ENCODE measurements at regions not wholly inside any gene's neighbourhood (a gene's known extent, or its start where the extent isn't known, plus 50 kb on each side); places are given as distances from the start of the nearest gene placed in this dataset.

DNA sequence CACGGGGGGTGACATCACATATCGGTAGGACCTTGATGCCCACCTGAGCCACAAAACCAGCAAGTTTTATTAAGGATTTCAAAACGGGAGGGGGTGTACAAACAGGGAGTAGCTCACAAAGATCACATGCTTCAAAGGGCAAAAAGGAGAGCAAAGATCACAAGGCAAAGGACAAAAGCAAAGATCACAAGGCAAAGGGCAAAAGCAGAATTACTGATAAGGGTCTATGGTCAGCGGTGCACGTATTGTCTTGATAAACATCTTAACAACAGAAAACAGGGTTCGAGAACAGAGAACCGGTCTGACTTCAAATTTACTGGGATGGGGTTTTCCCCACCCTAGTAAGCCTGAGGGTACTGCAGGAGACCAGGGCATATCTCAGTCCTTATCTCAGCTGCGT lies 143.5 kb upstream of the LPP start:
- Histone ChIP-seq H3K36me3 (ENCODE audit: control insufficient read depth in 4 of 4, insufficient read depth in 3 of 4, low read depth in 1 of 4, low read length in 3 of 4) (no peaks in the 10 kb centered on the region), H3K4me1 (ENCODE audit: control insufficient read depth in 4 of 4, insufficient read depth in 4 of 4, low read length in 3 of 4) (peaks cover 0 to 1% (median 0%) of the 10 kb centered on the region in 4 donors), H3K9me3 (ENCODE audit: control insufficient read depth in 4 of 4, low read length in 3 of 4) (peaks cover 0 to 9% (median 0%) of the 10 kb centered on the region in 4 donors), H3K4me3 (ENCODE audit: low read depth in 1 of 3, low read length in 3 of 3) (no peak overlapping the region), H3K27ac (ENCODE audit: low read depth in 1 of 2, low read length in 2 of 2) (no peak overlapping the region), H3K27me3 (ENCODE audit: control insufficient read depth in 4 of 4, insufficient read depth in 4 of 4, low read length in 3 of 4) (no peaks in the 10 kb centered on the region), H3K9ac (ENCODE audit: low read depth in 1 of 2, low read length in 2 of 2) (no peak overlapping the region)
- 72% methylated on average over 8 of the region's 8 CpGs for WGBS
- TF ChIP-seq HNF4G (IDR thresholded peaks at IDR 0.05) = peak; percentile 25
- no peak for TF ChIP-seq SP1 (IDR thresholded peaks at IDR 0.05)
- TF ChIP-seq HNF4A (conservative IDR thresholded peaks at IDR 0.05) = peak; percentile 58 to 78
- DNase-seq (ENCODE audit: low spot score) = no peak

GRCh38 chr3:188019727-188020126 lies 134.2 kb upstream of the LPP start:
- no peaks in the 10 kb centered on the region for H3K9me3 ChIP-seq (ENCODE audit: control insufficient read depth in 4 of 4, low read length in 3 of 4)
- H3K36me3 ChIP-seq (ENCODE audit: control insufficient read depth in 4 of 4, insufficient read depth in 3 of 4, low read depth in 1 of 4, low read length in 3 of 4) = no peaks in the 10 kb centered on the region
- DNase-seq (ENCODE audit: low spot score) = no peak
- peaks cover 0 to 7% (median 2%) of the 10 kb centered on the region in 4 donors for H3K4me1 ChIP-seq (ENCODE audit: control insufficient read depth in 4 of 4, insufficient read depth in 4 of 4, low read length in 3 of 4)
- TF ChIP-seq CTCF (IDR thresholded peaks at IDR 0.05; ENCODE audit: low read depth, low read length, missing input control) = no peak
- TF ChIP-seq YY1 (IDR thresholded peaks at IDR 0.05) = no peak
- TF ChIP-seq FOXA2 (IDR thresholded peaks at IDR 0.05) = no peak
- TF ChIP-seq NR2F2 (IDR thresholded peaks at IDR 0.05) = no peak
- TF ChIP-seq REST (IDR thresholded peaks at IDR 0.05) = no peak
- TF ChIP-seq RAD21 (IDR thresholded peaks at IDR 0.05) = no peak
- TF ChIP-seq HNF4A (conservative IDR thresholded peaks at IDR 0.05) = no peak
- TF ChIP-seq, protein P1, sequence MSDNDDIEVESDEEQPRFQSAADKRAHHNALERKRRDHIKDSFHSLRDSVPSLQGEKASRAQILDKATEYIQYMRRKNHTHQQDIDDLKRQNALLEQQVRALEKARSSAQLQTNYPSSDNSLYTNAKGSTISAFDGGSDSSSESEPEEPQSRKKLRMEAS (IDR thresholded peaks at IDR 0.05) = no peak
- TF ChIP-seq EGR1 (IDR thresholded peaks at IDR 0.05; ENCODE audit: low read depth in 2 of 2) = no peak
- no peak overlapping the region for H3K27ac ChIP-seq (ENCODE audit: low read depth in 1 of 2, low read length in 2 of 2)
- H3K27me3 ChIP-seq (ENCODE audit: control insufficient read depth in 4 of 4, insufficient read depth in 4 of 4, low read length in 3 of 4) = no peaks in the 10 kb centered on the region
- no peak overlapping the region for H3K4me3 ChIP-seq (ENCODE audit: low read depth in 1 of 3, low read length in 3 of 3)
- H3K9ac ChIP-seq (ENCODE audit: low read depth in 1 of 2, low read length in 2 of 2) = no peak overlapping the region
- 34% methylated on average over 4 of the region's 4 CpGs for WGBS

DNA sequence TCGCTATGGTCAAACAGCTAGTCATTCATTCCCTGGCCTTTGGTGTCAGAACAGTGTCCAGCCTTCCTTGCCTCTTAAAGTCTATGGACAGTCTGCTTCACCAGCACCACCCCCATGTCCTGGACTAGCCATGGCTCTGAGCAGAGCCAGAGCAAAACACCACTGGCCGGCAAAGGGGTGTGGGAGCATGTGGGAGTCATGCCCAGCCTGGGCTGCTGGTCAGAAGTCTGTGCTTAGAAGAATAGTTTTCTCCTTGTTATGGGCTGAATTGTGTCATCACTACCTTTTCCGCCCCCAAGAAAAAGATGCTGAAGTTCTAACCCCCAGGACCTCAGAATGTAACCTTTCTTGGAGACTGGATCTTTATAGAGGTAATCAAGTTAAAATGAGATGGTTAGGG lies 132.9 kb upstream of the LPP start:
- DNase-seq (ENCODE audit: low spot score) = no peak
- H3K4me1 ChIP-seq (ENCODE audit: control insufficient read depth in 4 of 4, insufficient read depth in 4 of 4, low read length in 3 of 4) = peaks cover 0 to 10% (median 3%) of the 10 kb centered on the region in 4 donors
- TF ChIP-seq HNF4A (conservative IDR thresholded peaks at IDR 0.05) (no peak), YY1 (IDR thresholded peaks at IDR 0.05) (no peak), RXRA (IDR thresholded peaks at IDR 0.05) (no peak), REST (IDR thresholded peaks at IDR 0.05) (no peak), FOXA2 (IDR thresholded peaks at IDR 0.05) (no peak), JUND (IDR thresholded peaks at IDR 0.05) (no peak), NR2F2 (IDR thresholded peaks at IDR 0.05) (no peak)
- no peak overlapping the region for H3K4me3 ChIP-seq (ENCODE audit: low read depth in 1 of 3, low read length in 3 of 3)
- H3K36me3 ChIP-seq (ENCODE audit: control insufficient read depth in 4 of 4, insufficient read depth in 3 of 4, low read depth in 1 of 4, low read length in 3 of 4) = no peaks in the 10 kb centered on the region
- WGBS = 97% methylated on average over 3 of the region's 3 CpGs
- no peak overlapping the region for H3K9ac ChIP-seq (ENCODE audit: low read depth in 1 of 2, low read length in 2 of 2)
- H3K27ac ChIP-seq (ENCODE audit: low read depth in 1 of 2, low read length in 2 of 2) = no peak overlapping the region
- no peaks in the 10 kb centered on the region for H3K27me3 ChIP-seq (ENCODE audit: control insufficient read depth in 4 of 4, insufficient read depth in 4 of 4, low read length in 3 of 4)
- H3K9me3 ChIP-seq (ENCODE audit: control insufficient read depth in 4 of 4, low read length in 3 of 4) = no peaks in the 10 kb centered on the region

Data from liver (tissue), 8 donors.